SK-N-SH treated with all-trans-retinoic acid at 6 μM for 48 hours (cell line): ENCODE measurements at regions not wholly inside any gene's neighbourhood (a gene's known extent, or its start where the extent isn't known, plus 50 kb on each side); places are given as distances from the start of the nearest gene placed in this dataset.

Experiments
- ATAC-seq: fragments of 200-7000 bp; cut with Tn5 transposase; 3 replicates; pipeline ENCODE4 v1.9.1; 2020; ENCODE audit warnings: mild to moderate bottlenecking, moderate library complexity
- CSDC2 ChIP-seq: fragments of 250-450 bp; sonication (Bioruptor Pico); IDR thresholded peaks from 2 replicates; pipeline ENCODE4 v1.5.0; 2020; ENCODE audit warnings: mild to moderate bottlenecking, moderate library complexity
- CSRNP3 ChIP-seq: fragments of 250-450 bp; sonication (Bioruptor Pico); IDR thresholded peaks from 2 replicates; pipeline ENCODE4 v1.5.1; 2021; ENCODE audit warnings: mild to moderate bottlenecking, moderate library complexity
- ESRRG ChIP-seq: fragments of 250-450 bp; sonication (Bioruptor Pico); IDR thresholded peaks from 2 replicates; pipeline ENCODE4 v1.6.1; 2021; ENCODE audit warnings: mild to moderate bottlenecking
- GLIS3 ChIP-seq: fragments of 250-450 bp; sonication (Bioruptor Pico); IDR thresholded peaks from 2 replicates; pipeline ENCODE4 v1.5.0; 2020; ENCODE audit warnings: mild to moderate bottlenecking, moderate library complexity
- ISL1 ChIP-seq: fragments of 250-450 bp; sonication (Bioruptor Pico); IDR thresholded peaks from 2 replicates; pipeline ENCODE4 v2.1.2; 2022; ENCODE audit warnings: mild to moderate bottlenecking, moderate library complexity
- OSR1 ChIP-seq: fragments of 250-450 bp; sonication (Bioruptor Pico); IDR thresholded peaks from 2 replicates; pipeline ENCODE4 v1.8.0; 2022; ENCODE audit warnings: moderate library complexity, mild to moderate bottlenecking, inconsistent platforms
- POU6F1 ChIP-seq: fragments of 250-450 bp; sonication (Bioruptor Pico); IDR thresholded peaks from 2 replicates; pipeline ENCODE4 v1.8.0; 2021; ENCODE audit warnings: low read depth, mild to moderate bottlenecking, moderate library complexity, borderline replicate concordance
- PPARA ChIP-seq: fragments of 250-450 bp; sonication (Bioruptor Pico); IDR thresholded peaks from 2 replicates; pipeline ENCODE4 v1.5.0; 2020; ENCODE audit warnings: mild to moderate bottlenecking, borderline replicate concordance
- RARB ChIP-seq: fragments of 250-450 bp; sonication (Bioruptor Pico); IDR thresholded peaks from 2 replicates; pipeline ENCODE4 v1.8.0; 2021; ENCODE audit warnings: mild to moderate bottlenecking, moderate library complexity
- SNAI2 ChIP-seq: fragments of 250-450 bp; sonication (Bioruptor Pico); IDR thresholded peaks from 2 replicates; pipeline ENCODE4 v1.5.0; 2020; ENCODE audit warnings: mild to moderate bottlenecking, moderate library complexity
- TCF4 ChIP-seq: fragments of 250-450 bp; sonication (Bioruptor Pico); IDR thresholded peaks from 2 replicates; pipeline ENCODE4 v1.8.0; 2021; ENCODE audit warnings: mild to moderate bottlenecking, moderate library complexity, borderline replicate concordance
- ZC3H10 ChIP-seq: fragments of 250-450 bp; sonication (Bioruptor Pico); IDR thresholded peaks from 2 replicates; pipeline ENCODE4 v1.5.1; 2021; ENCODE audit warnings: mild to moderate bottlenecking, moderate library complexity
- ZFP3 ChIP-seq: fragments of 250-450 bp; sonication (Bioruptor Pico); IDR thresholded peaks from 2 replicates; pipeline ENCODE4 v1.5.0; 2020; ENCODE audit warnings: mild to moderate bottlenecking, moderate library complexity
- ZFP30 ChIP-seq: fragments of 450-650 bp; formaldehyde crosslinking; IDR thresholded peaks from 2 replicates; pipeline ENCODE4 v1.5.0; 2022; ENCODE audit warnings: mild to moderate bottlenecking, moderate library complexity
- ZNF565 ChIP-seq: fragments of 450-650 bp; formaldehyde crosslinking; conservative IDR thresholded peaks from 2 replicates; pipeline ENCODE4 v1.5.0; 2020; ENCODE audit warnings: low read depth, mild to moderate bottlenecking, moderate library complexity
- ZNF70 ChIP-seq: fragments of 450-650 bp; formaldehyde crosslinking; IDR thresholded peaks from 2 replicates; pipeline ENCODE4 v1.5.0; 2020; ENCODE audit warnings: mild to moderate bottlenecking, moderate library complexity
- ZNF8 ChIP-seq: fragments of 450-650 bp; formaldehyde crosslinking; IDR thresholded peaks from 2 replicates; pipeline ENCODE4 v1.5.0; 2020; ENCODE audit warnings: mild to moderate bottlenecking, moderate library complexity
- TF ChIP-seq, protein P1 (sequence below): fragments of 250-450 bp; sonication (Bioruptor Pico); IDR thresholded peaks from 2 replicates; pipeline ENCODE4 v1.5.0; 2020; ENCODE audit warnings: mild to moderate bottlenecking, moderate library complexity
- TF ChIP-seq, protein P2 (sequence below): fragments of 250-450 bp; sonication (Bioruptor Pico); IDR thresholded peaks from 2 replicates; pipeline ENCODE4 v1.8.0; 2020; ENCODE audit warnings: mild to moderate bottlenecking, moderate library complexity, borderline replicate concordance

- TF ChIP-seq OSR1 (CRISPR knock-in tag) (no peak), ZNF565 (CRISPR knock-in tag) (no peak), POU6F1 (CRISPR knock-in tag) (no peak), CSDC2 (CRISPR knock-in tag) (no peak), SNAI2 (CRISPR knock-in tag) (no peak), CSRNP3 (CRISPR knock-in tag) (no peak), ISL1 (CRISPR knock-in tag) (no peak), ZFP30 (CRISPR knock-in tag) (no peak), ZC3H10 (CRISPR knock-in tag) (no peak), ESRRG (CRISPR knock-in tag) (no peak), ZNF70 (CRISPR knock-in tag) (no peak), RARB (no peak), GLIS3 (no peak)
- TF ChIP-seq, protein P1, sequence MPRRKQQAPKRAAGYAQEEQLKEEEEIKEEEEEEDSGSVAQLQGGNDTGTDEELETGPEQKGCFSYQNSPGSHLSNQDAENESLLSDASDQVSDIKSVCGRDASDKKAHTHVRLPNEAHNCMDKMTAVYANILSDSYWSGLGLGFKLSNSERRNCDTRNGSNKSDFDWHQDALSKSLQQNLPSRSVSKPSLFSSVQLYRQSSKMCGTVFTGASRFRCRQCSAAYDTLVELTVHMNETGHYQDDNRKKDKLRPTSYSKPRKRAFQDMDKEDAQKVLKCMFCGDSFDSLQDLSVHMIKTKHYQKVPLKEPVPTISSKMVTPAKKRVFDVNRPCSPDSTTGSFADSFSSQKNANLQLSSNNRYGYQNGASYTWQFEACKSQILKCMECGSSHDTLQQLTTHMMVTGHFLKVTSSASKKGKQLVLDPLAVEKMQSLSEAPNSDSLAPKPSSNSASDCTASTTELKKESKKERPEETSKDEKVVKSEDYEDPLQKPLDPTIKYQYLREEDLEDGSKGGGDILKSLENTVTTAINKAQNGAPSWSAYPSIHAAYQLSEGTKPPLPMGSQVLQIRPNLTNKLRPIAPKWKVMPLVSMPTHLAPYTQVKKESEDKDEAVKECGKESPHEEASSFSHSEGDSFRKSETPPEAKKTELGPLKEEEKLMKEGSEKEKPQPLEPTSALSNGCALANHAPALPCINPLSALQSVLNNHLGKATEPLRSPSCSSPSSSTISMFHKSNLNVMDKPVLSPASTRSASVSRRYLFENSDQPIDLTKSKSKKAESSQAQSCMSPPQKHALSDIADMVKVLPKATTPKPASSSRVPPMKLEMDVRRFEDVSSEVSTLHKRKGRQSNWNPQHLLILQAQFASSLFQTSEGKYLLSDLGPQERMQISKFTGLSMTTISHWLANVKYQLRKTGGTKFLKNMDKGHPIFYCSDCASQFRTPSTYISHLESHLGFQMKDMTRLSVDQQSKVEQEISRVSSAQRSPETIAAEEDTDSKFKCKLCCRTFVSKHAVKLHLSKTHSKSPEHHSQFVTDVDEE (CRISPR knock-in tag): no peak
- TF ChIP-seq, protein P2, sequence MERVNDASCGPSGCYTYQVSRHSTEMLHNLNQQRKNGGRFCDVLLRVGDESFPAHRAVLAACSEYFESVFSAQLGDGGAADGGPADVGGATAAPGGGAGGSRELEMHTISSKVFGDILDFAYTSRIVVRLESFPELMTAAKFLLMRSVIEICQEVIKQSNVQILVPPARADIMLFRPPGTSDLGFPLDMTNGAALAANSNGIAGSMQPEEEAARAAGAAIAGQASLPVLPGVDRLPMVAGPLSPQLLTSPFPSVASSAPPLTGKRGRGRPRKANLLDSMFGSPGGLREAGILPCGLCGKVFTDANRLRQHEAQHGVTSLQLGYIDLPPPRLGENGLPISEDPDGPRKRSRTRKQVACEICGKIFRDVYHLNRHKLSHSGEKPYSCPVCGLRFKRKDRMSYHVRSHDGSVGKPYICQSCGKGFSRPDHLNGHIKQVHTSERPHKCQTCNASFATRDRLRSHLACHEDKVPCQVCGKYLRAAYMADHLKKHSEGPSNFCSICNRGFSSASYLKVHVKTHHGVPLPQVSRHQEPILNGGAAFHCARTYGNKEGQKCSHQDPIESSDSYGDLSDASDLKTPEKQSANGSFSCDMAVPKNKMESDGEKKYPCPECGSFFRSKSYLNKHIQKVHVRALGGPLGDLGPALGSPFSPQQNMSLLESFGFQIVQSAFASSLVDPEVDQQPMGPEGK (CRISPR knock-in tag): no peak
- TF ChIP-seq, all 23 proteins: peak for 0
- ATAC-seq: no peak
These were observed 310.2 kb downstream of the SATB1 start for GRCh38 chr3:18114894-18115293.

- ATAC-seq: no peak
- TF ChIP-seq RARB (no peak), PPARA (CRISPR knock-in tag) (0 out of 2 replicates have a peak, but pooled peaks have one; percentile 7), TCF4 (CRISPR knock-in tag) (peak; percentile 66; the same call in 1 of the 2 replicates), OSR1 (CRISPR knock-in tag) (no peak), ZFP3 (CRISPR knock-in tag) (no peak), ZFP30 (CRISPR knock-in tag) (no peak), ZNF70 (CRISPR knock-in tag) (no peak), ZNF8 (no peak), SNAI2 (CRISPR knock-in tag) (no peak)
- TF ChIP-seq, protein P2 (CRISPR knock-in tag): no peak
- TF ChIP-seq, protein P1 (CRISPR knock-in tag): no peak
- TF ChIP-seq, all 23 proteins: peak for 2
These were observed 311.7 kb downstream of the SATB1 start for GRCh38 chr3:18113417-18113816.
